HG03460 (cell line): ENCODE measurements at regions not wholly inside any gene's neighbourhood (a gene's known extent, or its start where the extent isn't known, plus 50 kb on each side); places are given as distances from the start of the nearest gene placed in this dataset.

ENCODE experiments used
- ATAC-seq: cut with Tn5 transposase; IDR thresholded peaks from one replicate; pipeline ENCODE4 v1.9.1; 2021; ENCODE audit not compliant: unreplicated experiment

DNA sequence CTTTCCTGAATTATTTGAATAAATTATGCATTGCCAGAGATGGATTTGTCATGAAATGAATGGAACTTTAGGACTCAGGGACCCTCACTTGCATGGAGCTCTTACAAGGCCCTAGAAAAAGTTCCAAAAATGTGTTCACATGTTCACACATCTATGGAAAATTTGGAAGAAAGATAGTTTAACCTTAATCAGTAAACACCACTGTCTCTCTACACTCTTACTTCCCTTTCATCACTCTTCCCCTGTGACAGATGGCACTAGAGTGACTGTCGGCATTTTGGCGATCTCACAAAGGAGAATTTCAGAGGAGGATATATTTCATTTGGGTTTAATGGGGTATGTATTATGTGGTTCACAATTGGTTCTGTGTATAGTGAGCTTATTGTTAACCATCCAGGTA is 600.8 kb downstream of the IGSF11 start:
- no peak for ATAC-seq

DNA sequence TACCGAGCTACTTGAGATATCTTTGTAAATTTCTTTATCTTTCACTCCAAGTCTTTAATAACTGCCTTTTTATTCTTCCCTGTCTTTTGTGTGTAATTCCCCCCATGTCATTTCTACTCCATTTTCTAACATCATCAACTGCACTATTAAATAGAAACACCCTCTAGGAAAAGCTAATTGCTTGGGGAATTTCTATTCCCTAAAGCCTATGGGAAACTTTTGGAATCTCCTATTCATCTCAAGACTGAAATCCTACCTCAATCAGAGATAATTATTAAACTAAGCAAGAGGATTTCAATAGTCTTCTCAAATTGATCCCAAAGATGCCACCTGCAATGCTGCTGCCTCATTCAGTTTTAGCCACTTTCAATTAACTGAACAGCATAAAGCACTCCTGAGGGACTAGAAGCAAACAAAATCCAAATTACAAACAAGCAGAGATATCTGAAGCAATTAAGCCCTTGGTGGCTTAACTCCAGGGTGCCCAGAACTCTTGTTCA is 598.7 kb downstream of the IGSF11 start:
- no peak for ATAC-seq

DNA sequence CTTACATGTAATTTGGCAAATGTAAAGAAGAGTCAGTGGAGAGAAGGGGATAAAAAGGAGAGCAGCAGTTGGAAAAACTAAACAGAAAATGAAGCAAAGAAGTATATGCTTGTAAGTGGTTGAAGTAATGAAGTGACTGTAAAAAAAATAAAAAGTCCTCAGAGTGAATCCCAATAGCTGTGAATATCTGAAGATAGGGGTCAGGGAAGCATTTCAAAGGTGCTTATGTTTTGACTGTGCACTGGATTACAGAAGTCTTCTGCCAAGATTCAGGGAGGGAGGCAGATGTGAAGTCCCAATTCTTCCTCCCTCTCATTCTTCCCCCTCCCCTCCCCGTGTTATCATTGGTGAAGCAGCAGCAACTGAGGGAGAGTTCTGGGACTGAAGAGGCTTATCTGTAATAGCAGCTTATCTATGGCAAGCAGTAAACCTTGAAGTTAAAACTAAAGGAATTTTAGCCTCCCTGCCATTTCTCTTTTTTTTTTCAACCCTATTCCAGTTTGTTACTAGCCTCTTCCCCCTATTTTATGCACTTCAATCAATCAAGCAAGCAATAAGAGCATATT is 597.9 kb downstream of the IGSF11 start:
- ATAC-seq = no peak

DNA sequence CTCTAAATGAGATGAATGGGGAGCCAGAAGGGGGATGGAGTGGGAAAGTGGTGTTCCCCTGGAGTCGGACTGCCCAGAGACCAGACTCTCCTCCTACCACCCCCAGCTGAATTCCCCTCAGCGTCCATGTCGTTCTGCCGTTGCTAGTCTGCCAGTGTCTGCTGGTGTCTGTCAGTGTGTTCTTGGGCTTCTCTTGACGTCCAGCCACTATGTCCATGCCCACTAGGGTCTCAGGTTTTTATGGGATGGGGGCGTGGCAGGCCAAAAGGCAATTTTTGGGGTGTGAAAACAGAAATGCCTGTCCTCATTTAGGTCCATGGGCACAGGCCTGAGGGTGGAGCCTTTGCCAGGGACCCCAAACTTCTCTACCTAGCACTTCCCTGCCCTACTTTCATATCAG is 589.6 kb downstream of the IGSF11 start:
- ATAC-seq = no peak

DNA sequence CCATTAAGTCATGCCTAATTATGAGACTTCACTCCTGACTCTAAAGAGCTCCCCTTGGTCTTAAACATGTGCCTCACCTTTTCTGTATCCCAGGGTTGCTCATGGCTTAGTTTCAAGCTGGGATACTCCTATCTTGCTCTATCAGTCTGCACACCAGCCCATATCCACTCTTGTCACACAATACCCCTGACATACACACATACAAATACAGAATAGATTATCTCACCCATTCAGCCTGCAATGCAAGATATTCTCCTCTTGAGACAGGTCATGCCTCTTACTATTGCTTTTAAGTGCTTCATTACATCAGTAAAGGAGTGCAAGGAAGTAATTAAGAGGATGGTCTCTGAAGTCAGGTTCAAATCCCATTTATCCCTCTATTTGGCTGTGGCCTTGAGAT is 587.3 kb downstream of the IGSF11 start:
- ATAC-seq = no peak

DNA sequence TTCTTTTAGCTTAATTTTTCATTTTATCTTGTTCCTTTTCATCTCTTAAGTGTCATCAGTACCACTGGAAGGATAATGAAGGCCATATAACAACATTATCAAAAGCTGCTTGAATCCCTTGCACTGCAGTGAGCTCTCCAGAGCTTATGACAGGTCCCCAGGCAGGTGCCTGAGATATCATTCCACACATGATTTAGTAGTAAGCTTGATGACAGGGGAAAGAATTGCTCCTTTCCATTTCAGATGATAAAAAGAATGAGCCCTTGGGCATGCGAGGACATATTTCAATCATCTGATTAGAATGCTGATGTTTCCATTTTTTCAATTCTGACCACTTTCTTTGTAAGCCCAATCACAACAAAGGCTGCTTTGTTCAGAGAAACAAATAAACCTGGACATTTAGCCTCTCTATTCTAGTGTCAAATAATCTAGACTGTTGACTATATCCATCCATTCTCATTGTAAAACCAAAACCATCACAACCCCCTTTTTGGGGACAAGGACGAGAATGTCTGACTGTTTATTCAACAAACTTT is 567.8 kb downstream of the IGSF11 start:
- ATAC-seq = no peak

DNA sequence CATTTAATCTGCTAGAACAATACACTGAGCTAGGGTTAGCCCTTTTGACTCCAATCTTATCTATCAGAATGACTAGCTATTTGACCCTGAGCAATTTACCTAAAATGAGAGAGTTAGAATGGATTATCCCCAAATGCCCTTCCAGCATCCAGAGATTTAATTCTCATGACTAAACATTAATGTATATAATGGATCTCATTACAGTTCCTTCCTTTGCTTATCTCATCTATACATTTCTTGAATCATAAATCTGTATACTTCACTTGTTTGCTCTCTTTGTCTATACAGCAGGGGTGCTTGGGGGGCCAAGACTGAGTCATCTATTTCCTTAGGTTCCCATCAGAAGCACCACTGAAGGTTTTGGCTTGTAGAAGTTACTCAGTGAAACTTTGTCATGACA is 565.8 kb downstream of the IGSF11 start:
- no peak for ATAC-seq

DNA sequence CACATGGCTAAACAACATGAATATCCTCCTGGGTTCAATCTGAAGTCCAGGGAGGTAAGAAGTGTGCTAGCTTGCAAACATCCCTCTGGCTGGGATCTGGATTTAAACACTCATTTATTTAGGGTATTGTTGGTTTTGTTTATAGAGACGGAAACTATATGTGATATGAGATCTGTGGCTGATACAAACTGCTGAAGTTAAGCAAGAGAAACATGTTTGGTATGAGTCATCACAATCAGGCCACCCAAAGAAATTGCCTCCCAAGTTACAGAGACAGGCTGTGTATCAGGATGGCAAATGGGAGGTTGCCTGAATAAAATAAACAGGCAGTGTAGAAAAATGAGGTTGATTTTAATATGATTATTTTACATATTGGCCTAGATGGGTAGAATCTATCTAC is 562.1 kb downstream of the IGSF11 start:
- no peak for ATAC-seq

DNA sequence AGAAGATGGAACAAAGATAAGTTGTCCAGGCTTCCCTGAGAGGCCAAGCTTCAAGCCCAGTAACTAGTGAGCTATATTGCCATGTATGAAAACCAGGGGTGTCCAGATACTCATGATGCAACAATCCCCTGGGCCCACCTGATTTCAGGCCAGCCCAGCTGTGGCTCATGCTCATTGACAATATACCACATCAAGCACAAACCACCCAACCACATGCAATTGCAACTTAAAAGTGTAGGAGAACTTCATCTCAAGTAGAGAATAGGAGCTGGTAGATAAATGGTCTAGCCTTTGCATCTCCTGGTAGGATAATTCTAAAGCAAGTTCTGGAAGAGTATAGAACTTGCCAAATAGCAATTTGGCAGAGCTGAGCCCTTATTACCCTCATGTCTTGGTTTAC is 561.3 kb downstream of the IGSF11 start:
- ATAC-seq = no peak

DNA sequence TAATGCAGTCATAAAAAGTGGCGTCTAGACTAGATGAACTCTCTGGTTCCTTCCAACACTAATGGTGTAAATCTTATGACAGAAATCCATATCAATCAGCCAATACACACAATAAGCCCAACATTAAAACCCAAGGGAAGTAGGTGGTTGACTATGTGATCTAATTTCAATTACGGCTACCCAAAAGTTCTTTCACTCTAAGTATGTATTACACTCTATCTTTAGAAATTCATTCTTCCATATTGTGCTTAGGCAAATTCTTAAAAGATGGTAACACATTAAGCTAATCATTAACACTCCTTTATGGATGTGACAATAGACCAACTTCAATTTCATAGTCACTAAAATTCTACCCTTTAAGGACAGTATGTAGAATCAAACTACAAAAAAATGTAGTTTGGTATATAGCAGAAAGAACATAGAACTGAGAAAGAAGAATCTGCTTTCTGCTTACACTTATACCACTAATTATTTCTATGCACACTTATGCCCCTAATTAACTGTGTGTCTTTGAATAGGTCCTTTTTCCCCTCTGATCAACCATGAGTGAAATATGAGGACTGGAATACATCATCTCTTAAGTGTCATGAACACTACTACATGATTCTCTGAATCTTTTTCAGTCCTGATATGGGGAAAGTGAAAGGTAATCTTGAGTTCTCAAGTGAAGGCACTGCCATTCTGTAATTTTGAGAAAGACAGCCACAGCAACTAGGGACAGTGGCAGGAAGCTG is 557.6 kb downstream of the IGSF11 start:
- ATAC-seq = no peak

DNA sequence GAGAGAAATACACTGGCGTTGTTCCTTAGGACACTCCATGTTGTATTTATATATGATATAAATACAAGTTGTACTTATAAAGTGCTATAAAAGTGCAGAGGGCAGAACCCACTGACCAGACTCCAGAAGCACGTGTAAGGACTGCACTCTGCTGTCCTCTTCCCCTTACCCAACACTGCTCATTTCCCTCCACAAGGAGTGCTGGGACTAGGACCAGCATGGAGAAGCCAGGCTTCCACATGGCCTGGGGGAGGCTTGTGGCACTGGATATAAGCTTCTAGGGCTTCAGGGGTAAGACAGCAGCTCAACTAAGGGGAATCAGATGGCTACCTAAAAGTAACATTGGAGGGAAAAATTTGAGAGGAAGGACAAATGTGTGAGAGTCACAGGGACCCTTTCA is 556.9 kb downstream of the IGSF11 start:
- ATAC-seq = no peak

DNA sequence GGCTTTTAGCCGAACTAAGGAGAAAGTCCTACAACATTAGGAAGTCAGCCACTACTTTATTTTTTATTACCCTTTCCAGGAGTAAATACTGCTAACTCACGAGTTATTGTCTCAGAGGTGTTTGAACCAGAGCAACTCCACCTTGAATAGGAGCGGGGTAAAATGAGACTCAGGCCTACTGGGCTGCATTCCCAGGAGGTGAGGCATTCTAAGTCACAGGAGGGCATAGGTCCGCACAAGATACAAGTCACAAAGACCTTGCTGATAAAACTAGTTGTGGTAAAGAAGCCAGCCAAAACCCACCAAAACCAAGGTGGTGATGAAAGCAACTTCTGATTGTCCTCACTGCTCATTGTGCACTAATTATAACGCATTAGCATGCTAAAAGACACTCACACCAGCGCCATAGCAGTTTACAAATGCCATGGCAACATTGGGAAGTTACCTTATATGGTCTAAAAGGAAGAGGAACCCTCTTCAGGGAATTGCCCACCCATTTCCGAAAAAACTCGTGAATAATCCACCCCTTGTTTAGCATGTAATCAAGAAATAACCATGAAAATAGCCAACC is 555.9 kb downstream of the IGSF11 start:
- ATAC-seq = no peak

DNA sequence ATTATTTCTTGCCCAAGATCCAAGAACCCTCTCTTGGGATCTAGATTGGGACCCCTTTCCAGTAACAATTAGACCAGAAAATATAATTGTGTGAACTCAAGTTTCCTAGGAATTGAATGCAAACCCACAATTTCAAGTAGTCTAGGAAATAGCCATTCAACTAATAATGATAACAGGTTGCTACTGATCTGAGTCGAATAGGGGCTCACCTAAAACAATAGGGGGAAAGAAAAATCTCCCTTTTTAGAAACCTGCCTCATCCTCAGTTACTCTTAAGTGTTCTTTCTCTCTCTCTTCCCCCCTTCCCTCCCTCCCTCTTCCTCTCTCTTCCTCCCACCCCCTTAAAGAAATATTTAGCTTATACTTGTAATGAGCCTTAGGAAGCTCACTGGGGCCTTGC is 555.3 kb downstream of the IGSF11 start:
- no peak for ATAC-seq

DNA sequence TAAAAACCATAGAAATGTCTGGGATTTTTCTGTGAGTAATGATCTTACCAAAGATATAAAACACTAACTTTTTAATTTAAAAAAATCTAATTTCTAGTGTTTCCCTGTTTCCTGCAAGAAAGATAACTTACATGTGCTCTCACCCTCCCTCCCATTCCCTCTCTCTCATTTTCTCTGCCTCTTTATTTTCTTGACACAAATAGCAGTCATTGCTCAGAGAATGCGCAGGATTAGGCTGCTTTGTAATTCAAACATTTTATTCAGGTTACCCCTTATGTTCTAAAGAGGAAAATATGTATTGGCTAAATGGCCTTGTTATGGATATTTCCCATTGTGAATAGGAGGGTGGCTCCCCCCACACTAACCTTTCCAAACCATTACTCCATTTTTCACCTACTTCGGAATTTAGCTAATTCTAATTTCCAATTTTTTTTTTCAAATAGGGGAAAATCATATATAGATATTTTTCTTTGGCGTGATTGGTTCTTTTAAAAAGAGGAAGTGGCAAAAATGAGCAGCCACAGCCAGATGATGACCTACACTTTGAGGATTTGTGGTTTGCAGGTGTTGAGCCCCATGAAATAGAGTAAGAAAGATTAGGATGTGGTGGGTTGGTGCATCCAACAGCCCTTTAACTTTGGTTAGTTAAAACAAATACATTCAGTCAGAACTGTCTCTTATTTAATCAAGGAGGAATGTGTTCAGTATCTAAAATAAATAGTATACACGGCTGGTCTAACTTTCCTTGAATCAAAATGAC is 554.4 kb downstream of the IGSF11 start:
- no peak for ATAC-seq

DNA sequence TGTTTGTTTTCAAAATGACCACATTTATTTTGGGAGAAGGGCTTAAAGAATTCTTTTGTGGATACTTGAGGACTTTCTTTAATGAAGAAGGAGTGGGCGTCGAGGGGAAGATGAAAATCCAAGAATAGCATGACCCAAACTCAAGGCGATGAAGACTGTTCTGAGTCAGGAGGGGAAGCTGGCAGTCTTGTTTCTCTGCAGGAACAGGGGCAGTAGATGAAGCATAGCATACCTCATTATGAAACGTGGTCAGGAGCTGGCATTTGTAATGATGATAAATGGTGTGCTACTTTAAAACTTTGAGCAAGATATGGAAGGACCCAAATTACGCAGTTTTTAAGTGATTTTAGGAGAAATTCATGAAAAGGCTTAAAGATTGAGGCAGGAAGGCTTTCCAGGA is 549.0 kb downstream of the IGSF11 start:
- no peak for ATAC-seq

DNA sequence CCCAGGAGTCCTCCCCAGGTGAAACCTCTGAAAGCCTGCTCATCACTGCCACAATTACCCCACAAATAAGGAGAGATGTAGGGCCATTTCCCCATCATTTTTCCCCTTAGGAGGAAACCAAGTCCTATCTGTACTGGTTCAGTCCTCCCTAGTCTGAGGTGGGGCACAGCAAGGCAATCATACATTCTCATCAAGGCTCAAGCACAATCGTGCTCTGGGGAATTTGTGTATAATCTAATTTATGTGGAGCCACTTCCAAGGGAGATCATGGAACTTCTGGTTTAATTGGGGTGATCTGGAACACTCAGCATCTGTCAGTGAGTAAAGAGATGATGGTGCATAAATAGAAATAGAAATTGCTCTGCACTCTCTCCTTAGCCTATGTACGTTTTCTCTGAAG is 546.9 kb downstream of the IGSF11 start:
- no peak for ATAC-seq

DNA sequence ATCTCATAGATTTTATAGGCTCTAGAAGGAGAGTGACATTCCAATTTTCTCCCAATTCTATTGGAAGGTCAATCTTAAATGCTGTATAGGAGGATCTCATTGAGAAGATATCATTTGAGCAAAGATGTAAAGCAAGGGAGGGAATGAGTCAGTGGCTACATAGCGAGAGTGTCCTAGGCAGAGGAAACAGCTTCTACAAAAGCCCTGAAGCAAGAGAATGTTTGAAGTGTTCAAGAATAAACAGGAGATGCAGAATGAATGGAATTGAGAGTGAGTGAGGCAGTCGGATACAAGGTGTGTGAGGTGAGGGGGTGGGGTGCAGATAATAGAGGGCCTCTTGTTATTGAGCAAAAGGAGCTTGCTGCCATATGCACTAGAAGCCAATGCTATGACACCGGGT is 545.9 kb downstream of the IGSF11 start:
- ATAC-seq = no peak

DNA sequence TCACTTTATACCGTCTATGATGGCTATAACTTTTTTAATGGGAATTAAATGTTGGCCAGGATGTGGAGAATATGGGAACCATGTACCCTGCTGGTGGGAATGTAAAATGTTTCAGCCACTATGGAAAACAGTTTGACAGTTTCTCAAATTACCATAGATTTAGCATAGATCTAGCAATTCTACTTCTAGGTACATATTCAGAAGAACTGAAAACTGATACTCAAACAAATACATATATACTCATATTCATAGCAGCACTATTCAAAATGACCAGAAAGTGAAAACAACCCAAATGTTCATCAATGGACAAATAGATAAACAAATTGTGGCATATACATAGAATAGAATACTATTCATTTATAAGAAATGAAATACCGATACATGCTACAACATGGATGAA is 539.4 kb downstream of the IGSF11 start:
- no peak for ATAC-seq

DNA sequence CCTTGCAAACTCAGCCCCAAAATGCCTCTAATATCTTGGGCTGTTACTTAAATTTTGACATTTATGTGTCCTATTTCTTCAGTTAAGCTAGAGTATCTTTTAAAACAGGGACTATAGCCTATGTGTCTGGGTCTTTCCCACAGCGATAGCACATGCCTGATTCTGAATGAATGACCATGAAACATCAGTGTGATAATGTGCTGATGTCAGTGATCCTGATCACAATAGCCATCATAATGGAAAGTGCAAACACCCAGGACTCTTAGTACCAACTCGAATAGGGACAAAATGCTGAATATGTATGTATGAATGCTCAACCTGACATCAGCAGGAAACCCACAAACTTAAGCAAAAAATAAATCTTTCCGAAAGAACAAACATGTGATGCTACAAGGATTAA is 537.4 kb downstream of the IGSF11 start:
- ATAC-seq = no peak

DNA sequence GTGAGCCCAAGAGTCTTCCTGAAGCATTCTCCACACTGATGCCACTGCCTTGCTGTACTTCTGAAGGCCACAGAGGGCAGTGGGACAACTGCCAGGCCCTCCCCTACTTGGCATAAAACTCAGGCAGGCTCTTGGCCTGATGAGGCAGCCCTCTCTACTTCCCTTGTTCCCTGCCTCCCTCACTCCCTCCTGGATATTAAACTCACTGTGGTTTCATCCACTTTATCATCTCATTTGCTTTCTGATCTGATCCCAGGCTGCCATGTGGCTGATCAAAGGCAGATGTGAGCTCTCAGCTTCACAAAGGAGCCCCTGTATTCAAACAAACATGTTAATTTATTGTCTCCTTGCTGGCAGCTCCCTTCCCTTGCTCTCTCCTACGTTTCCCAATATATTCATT is 533.5 kb downstream of the IGSF11 start:
- no peak for ATAC-seq

DNA sequence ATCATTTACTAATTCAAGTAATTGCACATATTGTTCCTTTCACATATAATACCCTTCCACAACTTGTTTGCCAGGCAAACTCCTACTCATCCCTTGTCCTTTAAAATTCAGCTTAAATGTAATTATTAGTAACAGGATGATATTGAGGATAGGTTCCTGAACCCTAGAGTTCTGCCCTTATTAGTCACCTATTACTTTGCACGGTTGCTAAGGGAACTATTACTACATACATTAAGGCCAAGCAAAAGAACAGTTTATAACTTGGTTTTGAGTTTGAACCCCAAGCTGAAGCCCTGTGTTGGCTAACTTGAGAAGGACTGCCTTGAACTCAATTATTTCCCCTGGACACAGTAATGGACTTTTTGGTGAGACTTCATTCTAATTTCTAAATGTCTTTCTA is 529.7 kb downstream of the IGSF11 start:
- no peak for ATAC-seq

DNA sequence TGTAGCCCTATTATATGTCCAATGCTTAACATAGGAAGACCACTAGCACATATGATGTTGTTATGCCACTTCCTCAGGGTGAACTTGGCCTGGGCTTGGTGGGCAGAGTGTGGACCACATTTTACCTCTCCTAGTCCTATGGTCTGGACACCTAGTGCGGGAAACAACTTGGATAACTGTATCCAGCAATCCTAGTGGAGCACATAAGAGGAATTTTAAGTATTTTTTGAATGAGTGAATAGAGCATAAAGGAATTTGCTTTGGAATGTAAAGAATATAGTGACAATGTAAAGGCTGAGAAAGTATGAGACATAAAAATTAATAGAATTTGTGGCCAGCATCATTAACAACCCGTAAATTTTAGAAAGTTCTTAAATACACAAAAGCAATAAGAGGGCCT is 528.9 kb downstream of the IGSF11 start:
- no peak for ATAC-seq
